HG02943 (cell line): ENCODE measurements at regions not wholly inside any gene's neighbourhood (a gene's known extent, or its start where the extent isn't known, plus 50 kb on each side); places are given as distances from the start of the nearest gene placed in this dataset.

ENCODE experiments used
- ATAC-seq: cut with Tn5 transposase; IDR thresholded peaks from one replicate; pipeline ENCODE4 v1.9.1; 2021; ENCODE audit warnings: mild to moderate bottlenecking, low read depth, moderate library complexity; ENCODE audit not compliant: unreplicated experiment

DNA sequence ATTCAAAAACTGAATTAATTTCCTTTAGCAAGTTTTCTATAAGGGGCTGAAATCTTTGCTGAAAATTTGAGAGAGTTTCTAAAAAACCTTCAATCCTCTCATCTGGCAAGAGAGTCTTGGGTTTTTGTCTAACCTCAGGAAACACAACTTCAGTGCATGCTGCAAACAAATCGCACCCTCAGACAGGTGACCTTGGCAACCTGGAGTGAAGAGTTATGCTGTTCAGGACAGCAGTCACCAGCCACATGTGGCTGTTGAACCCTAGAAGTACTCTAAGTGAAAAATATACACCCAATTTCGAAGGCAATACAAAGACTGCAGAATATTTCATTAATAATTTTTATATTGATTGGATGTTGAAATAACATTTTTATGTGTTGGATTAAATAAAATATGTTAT lies 184.8 kb downstream of the RPS29 start:
- ATAC-seq = no peak

GRCh38 chr14:49396801-49397200 lies 189.4 kb downstream of the RPS29 start:
- ATAC-seq = no peak

- ATAC-seq = no peak
Measured at GRCh38 chr14:49381778-49382177, 204.4 kb downstream of the RPS29 start.

DNA sequence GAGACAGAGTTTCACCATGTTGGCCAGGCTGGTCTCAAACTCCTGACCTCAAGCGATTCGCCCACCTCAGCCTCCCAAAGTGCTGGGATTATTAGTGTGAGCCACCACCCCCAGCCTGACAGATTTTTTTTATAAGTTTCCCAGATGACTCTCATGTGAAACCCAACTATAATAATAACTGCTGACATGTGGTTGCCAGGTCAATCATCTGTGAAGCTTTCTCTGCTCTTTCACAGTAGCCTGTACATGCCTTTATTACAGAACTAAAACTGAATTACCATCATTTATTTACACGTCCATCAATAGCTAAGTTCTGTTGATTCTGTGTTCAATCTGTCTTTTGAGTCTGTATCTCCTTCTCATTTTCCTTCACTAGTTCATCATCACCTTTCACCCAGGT lies 218.5 kb downstream of the RPS29 start:
- no peak for ATAC-seq

DNA sequence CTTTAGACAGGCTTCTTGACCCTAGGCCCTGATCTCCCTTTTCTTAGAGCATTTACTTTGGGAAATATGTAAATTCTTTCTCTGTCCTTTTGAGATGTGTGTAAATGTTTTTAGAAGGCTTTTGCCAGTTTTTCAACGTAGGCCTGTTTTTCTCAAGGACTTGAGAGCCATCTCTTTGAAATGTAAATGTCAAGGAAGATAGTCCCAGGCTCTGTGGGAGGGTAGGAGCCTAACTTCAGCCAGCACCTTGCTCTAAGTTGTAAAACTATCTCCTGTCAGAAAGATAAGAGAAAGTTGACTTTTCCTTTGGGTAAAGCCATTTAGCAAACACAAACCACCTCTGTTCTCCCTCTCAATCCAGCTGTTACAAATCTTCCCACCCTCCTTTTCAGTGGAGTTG lies 219.8 kb downstream of the RPS29 start:
- no peak for ATAC-seq

DNA sequence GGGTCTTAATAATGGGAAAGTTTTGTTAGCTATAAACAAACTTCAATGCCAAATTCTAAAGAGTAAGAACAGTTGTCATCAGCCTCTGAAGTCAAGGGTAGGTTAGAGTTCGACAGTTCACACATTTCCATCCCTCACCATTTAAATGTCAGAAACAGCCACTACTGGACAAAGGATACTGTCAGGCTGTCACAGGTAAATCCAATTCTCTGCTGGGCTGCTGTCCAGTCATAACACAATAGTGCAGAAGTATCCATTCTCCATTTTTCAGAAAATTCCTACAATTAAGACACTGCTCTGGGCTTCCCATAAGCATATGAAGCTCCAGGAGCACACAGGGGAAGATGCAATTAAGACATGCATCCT lies 221.4 kb downstream of the RPS29 start:
- no peak for ATAC-seq

GRCh38 chr14:49363821-49364751 lies 222.1 kb downstream of the RPS29 start:
- no peak for ATAC-seq

DNA sequence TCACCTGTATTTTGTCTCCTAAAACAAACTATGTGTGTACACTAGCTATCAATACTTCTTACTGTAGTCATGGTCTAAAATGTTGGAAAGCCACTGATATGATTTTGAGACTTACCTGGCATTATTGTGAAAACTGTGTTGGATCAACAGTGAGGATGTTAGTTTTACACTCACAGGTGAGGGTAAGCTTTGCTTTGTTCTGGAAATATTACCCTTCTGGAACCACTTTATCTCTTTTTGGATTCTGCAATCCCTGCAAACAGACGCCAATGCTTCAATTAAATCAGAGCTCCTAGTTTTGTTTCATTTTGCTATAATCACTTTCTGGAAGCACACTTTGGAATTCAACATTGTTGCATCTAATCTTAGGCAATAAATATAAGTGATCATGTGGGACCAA lies 223.3 kb downstream of the RPS29 start:
- no peak for ATAC-seq

DNA sequence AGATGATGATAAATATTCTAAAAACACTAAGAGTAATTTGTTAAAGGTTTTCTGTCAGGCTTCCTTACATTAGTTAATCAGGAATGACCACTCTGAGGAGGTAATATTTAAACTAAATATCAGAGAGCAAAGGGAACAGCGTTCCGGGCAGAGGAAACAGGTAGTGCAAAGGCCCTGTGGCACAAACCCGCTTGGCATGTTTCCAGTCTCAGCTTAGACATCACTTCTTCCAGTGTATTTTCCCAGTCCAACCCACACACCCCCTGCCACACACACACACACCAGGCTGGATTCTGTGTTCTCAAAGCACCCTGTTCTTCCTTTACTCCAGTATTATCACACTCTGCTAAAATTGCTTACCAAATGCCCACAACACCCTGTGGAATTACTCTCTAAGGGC lies 247.1 kb downstream of the RPS29 start:
- no peak for ATAC-seq

GRCh38 chr14:49319810-49320209 lies 266.4 kb downstream of the RPS29 start:
- ATAC-seq = no peak

DNA sequence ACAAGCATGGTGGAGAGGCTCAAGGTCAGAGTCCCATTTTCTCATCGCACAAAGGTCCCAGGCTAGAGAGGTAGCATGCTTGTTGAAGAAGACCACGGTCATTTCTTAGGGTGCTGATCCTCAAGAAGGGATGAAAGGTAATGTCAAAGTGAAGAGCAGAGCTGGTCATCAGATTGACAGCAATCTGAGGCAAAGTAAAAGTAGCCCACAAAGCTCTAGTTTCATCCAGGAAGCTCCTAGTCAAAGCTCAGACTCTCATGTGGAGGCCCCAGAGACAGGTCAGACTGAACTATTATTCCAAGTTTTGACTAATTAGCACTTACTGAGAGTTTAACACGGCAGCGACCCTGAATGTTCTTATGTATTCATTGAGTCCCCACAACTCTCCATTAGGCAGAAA lies 270.6 kb downstream of the RPS29 start:
- no peak for ATAC-seq

DNA sequence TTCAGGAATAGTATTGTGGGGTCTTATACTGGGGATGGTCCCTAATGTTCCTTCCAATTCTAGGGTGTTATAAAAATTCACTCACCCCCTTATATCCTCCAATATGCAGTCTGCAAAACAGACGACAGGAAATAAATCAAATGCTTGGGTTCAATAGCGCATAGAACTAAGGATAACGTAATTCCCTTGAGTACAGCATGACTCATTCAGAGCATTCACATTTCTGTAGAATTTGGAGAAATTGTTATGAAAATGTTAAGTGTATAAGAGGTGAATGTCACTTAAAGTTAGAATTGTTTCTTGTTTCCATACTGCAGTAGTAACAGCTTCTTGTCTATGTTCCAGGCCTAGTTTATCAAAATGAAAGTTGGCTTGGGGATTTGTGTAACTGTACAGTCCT lies 271.4 kb downstream of the RPS29 start:
- ATAC-seq = no peak

DNA sequence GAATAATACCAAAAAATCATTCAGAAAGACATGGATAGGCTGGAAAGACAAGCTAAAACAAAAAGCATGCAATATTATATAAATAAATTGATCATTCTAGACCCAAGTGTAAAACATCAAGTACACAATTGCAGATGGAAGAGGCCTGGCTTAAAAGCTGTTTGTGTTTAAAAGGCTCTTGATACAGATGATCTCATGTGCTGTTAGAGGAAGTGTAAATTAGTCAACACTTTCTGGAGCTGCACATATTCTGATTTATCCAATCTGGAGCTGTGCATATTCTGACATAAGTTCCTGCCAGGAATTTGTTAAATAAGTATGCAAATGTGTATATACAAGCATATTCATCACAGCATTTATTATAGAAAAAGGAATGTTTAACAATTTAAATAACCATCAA lies 273.1 kb downstream of the RPS29 start:
- no peak for ATAC-seq

DNA sequence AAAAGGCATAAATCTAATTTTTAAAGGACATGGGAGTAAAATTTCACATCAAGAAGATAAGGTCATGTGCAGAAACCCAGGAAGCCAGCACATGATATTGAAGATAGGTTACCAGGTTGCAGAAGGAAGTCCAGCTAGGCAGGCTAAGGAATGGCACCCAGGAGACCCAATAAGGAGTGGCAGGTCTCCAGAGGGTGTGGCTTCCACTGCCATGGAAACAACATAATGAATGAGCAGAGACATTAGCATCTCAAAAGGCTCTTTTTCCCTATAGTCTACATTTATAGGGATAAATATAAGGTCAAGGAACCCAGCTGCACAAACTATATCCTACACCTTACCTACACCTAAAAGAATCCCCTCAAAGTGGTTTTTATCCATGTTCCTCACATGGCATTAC lies 275.9 kb downstream of the RPS29 start:
- ATAC-seq = no peak

- no peak for ATAC-seq
Measured at GRCh38 chr14:49306152-49306751, 279.9 kb downstream of the RPS29 start.

DNA sequence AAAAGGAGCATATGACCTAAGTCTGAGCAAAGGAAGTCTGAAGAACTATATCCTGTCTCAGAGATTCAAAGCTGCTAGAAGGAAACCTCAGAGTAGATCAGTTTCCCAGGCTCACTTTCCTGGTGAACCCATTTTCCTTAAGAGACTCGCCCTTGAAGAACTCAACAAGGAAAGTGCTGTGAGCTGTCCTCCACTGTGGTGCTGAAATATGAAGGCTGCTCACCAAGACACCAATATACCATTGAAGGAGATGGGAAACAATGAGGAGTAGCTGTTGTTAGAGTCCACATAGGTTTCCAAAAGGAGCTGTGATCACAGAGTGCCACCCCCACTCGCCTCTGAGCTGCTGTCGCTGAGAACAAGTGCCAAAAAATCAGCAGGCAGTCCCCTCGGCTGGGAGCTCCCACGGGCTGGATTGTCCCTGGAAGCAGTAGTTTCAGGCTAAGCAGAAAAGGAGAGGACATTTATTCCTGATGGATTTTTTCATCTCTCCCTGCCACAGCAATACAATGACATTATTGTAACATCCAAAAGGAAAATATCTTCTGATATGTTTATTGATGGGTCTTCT lies 282.1 kb downstream of the RPS29 start:
- no peak for ATAC-seq

- ATAC-seq = no peak
Measured at GRCh38 chr14:49297102-49297501, 289.1 kb downstream of the RPS29 start.

- ATAC-seq = no peak
Measured at GRCh38 chr14:49294621-49295148, 291.5 kb downstream of the RPS29 start.

- no peak for ATAC-seq
Measured at GRCh38 chr14:49287004-49287403, 299.2 kb downstream of the RPS29 start.

DNA sequence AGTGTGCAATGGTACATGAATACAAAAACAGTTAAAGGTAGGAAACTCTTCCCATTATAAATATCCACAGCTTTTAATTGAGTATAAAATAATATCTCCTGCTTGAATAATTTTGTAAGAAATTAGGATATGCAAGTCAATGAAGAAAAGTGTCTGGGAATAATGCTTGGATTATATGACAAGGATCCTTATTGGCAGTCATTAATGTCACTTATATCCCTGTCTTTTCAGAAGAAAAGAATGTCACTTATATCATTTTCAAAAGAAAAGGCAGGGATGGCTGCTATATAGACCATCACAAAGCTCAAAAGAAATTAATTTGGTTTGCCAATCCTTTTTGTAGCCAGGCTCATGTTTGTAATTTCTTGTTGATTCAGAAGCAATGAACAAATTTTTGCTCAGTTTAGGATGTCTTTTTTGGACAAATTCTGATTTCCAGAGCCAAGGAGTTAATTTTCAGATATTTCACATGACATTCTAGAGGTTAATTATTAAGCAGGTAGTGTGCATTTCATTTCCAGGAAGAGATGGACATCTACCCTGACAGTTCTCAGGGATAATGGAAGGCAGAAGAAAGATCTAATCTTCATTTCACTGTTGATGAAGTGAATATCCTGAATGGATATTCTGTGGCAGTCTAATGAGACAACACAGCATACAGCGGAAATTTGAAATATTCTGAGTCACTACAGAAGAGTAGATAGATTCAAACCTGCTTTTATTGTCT lies 299.8 kb downstream of the RPS29 start:
- ATAC-seq = no peak

DNA sequence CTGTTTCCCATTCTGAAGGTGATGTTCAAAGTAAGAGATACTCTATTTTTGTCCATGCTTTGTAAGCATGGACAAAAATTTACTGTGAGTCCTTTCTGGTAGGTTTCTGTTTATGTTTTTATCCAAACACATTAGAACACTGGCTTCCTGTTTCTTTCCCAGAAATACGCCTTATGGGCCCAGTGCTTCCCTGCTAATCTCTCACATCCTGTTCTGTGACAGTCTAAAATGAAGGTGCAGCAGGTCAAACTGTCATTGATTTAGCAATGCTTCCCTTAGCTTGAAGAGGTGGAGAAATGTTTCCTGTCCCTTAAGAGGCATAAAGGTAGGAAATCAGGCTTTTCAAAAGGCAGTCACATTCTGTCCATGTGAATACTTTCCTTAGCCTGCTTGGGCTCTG lies 305.6 kb downstream of the RPS29 start:
- no peak for ATAC-seq
